ENCODE measurements at regions not wholly inside any gene's neighbourhood (a gene's known extent, or its start where the extent isn't known, plus 50 kb on each side); places are given as distances from the start of the nearest gene placed in this dataset.

GRCh38 chr13:44045180-44045562 lies 165.5 kb downstream of the LACC1 start:
- TF ChIP-seq CTCF (IDR thresholded peaks at IDR 0.05) (no peak), POLR2A (IDR thresholded peaks at IDR 0.05) (no peak), POLR2AphosphoS5 (IDR thresholded peaks at IDR 0.05) (no peak), EP300 (IDR thresholded peaks at IDR 0.05) (no peak)

All from suprapubic skin (tissue), 4 donors.